ENCODE measurements at regions not wholly inside any gene's neighbourhood (a gene's known extent, or its start where the extent isn't known, plus 50 kb on each side); places are given as distances from the start of the nearest gene placed in this dataset.

DNA sequence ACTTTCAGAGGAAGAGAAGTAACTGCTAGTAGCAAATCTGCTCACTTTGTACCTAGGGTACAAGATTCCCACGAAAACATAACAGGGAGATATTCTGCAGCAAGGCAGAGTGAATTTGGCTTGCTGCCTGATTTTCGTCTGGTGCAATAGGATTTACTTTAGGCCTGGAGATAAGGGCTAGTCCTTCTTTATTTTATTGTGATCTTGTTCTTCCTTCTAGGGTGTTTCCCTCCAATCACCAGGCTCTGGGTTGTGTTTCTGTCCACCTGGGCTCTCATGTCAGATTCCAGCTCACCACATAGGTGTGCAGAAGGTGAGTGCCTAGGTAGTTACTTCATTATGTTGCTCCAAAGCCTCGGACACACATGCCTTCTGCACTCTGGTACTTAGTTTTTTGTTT is 211.8 kb upstream of the RGMA start:
- Histone ChIP-seq H3K36me3 (ENCODE audit: insufficient read depth, low read length) (no peaks in the 10 kb centered on the region), H3K79me2 (ENCODE audit: insufficient read depth, low read length) (no peaks in the 10 kb centered on the region), H3K9me3 (ENCODE audit: insufficient read depth, low read depth, low read length) (no peaks in the 10 kb centered on the region), H3F3A (ENCODE audit: low read depth) (no peaks in the 10 kb centered on the region), H3K9ac (ENCODE audit: low read depth, low read length, poor library complexity, severe bottlenecking) (no peak overlapping the region), H3K4me3 (ENCODE audit: low read length, poor library complexity, severe bottlenecking) (no peak overlapping the region), H3K9me2 (replicated peaks; ENCODE audit: low read depth, low read length) (no peaks in the 10 kb centered on the region), H4K20me1 (ENCODE audit: insufficient read depth, low read length, poor library complexity, severe bottlenecking) (no peaks in the 10 kb centered on the region), H3K4me1 (ENCODE audit: insufficient read depth, low read length, poor library complexity, severe bottlenecking) (peaks cover 8% of the 10 kb centered on the region), H3K4me2 (ENCODE audit: low read depth, low read length, poor library complexity, severe bottlenecking) (no peak overlapping the region), H3K27me3 (ENCODE audit: insufficient read depth, low read length, poor library complexity, severe bottlenecking) (no peaks in the 10 kb centered on the region), H2AFZ (ENCODE audit: low read length) (no peak overlapping the region)
- no peak for TF ChIP-seq EZH2phosphoT487 (IDR thresholded peaks at IDR 0.05; ENCODE audit: borderline replicate concordance)
- no peak for TF ChIP-seq CTCF (conservative IDR thresholded peaks at IDR 0.05; ENCODE audit: low read length)

DNA sequence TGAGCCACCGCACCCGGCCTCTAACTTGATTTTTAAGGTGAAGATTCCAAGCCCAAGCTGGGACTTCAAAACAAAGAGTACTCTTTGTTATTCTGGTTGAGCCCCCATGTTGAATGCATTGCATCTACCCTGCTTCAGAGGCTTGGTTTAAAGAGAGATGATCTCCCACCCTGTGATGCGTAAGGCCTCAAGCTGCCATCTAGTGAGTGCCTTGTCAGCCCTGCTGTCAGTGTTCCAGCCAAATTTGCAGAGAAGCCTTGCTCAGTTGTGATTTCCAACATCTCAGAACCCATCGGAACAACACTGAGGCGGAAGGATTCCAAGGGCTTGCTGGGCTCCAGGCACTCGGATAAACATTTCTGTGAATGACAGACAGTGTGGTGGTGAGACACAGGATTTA is 210.7 kb upstream of the RGMA start:
- Histone ChIP-seq H3K36me3 (ENCODE audit: insufficient read depth, low read length) (no peaks in the 10 kb centered on the region), H3K9ac (ENCODE audit: low read depth, low read length, poor library complexity, severe bottlenecking) (no peak overlapping the region), H3K79me2 (ENCODE audit: insufficient read depth, low read length) (no peaks in the 10 kb centered on the region), H2AFZ (ENCODE audit: low read length) (no peak overlapping the region), H3F3A (ENCODE audit: low read depth) (no peaks in the 10 kb centered on the region), H3K4me3 (ENCODE audit: low read length, poor library complexity, severe bottlenecking) (no peak overlapping the region), H3K4me1 (ENCODE audit: insufficient read depth, low read length, poor library complexity, severe bottlenecking) (no peaks in the 10 kb centered on the region), H3K27me3 (ENCODE audit: insufficient read depth, low read length, poor library complexity, severe bottlenecking) (no peaks in the 10 kb centered on the region), H3K9me2 (replicated peaks; ENCODE audit: low read depth, low read length) (no peaks in the 10 kb centered on the region), H4K20me1 (ENCODE audit: insufficient read depth, low read length, poor library complexity, severe bottlenecking) (no peaks in the 10 kb centered on the region), H3K9me3 (ENCODE audit: insufficient read depth, low read depth, low read length) (no peaks in the 10 kb centered on the region), H3K4me2 (ENCODE audit: low read depth, low read length, poor library complexity, severe bottlenecking) (no peak overlapping the region)
- TF ChIP-seq EZH2phosphoT487 (IDR thresholded peaks at IDR 0.05; ENCODE audit: borderline replicate concordance) (no peak), CTCF (conservative IDR thresholded peaks at IDR 0.05; ENCODE audit: low read length) (no peak)

- Histone ChIP-seq H2AFZ (ENCODE audit: low read length) (no peak overlapping the region), H3K9ac (ENCODE audit: low read depth, low read length, poor library complexity, severe bottlenecking) (no peak overlapping the region), H3K27me3 (ENCODE audit: insufficient read depth, low read length, poor library complexity, severe bottlenecking) (no peaks in the 10 kb centered on the region), H3K4me3 (ENCODE audit: low read length, poor library complexity, severe bottlenecking) (no peak overlapping the region), H3K4me2 (ENCODE audit: low read depth, low read length, poor library complexity, severe bottlenecking) (no peak overlapping the region), H3K36me3 (ENCODE audit: insufficient read depth, low read length) (no peaks in the 10 kb centered on the region), H3F3A (ENCODE audit: low read depth) (no peaks in the 10 kb centered on the region), H4K20me1 (ENCODE audit: insufficient read depth, low read length, poor library complexity, severe bottlenecking) (no peaks in the 10 kb centered on the region), H3K79me2 (ENCODE audit: insufficient read depth, low read length) (no peaks in the 10 kb centered on the region), H3K4me1 (ENCODE audit: insufficient read depth, low read length, poor library complexity, severe bottlenecking) (no peaks in the 10 kb centered on the region), H3K9me2 (replicated peaks; ENCODE audit: low read depth, low read length) (no peaks in the 10 kb centered on the region), H3K9me3 (ENCODE audit: insufficient read depth, low read depth, low read length) (no peaks in the 10 kb centered on the region)
- TF ChIP-seq EZH2phosphoT487 (IDR thresholded peaks at IDR 0.05; ENCODE audit: borderline replicate concordance) (no peak), CTCF (conservative IDR thresholded peaks at IDR 0.05; ENCODE audit: low read length) (no peak)
Measured at GRCh38 chr15:93298901-93299300, 209.9 kb upstream of the RGMA start.

Measured in Loucy (cell line).